NCI-H1092 (cell line): ENCODE measurements at regions not wholly inside any gene's neighbourhood (a gene's known extent, or its start where the extent isn't known, plus 50 kb on each side); places are given as distances from the start of the nearest gene placed in this dataset.
"Not testable (repeated sequence)": the region's sequence is repeated elsewhere in the genome, so short reads cannot be mapped to it uniquely, and the experiment has no call there.

Experiments used
- DNase-seq: peaks from one replicate; lab custom pipeline; 2025; lab: John Stamatoyannopoulos, UW

GRCh38 chr12:34304001-34304400, 281.7 kb downstream of the ALG10 start:
- no peak for DNase-seq

GRCh38 chr12:34304546-34304945, 282.2 kb downstream of the ALG10 start:
- DNase-seq, result no peak

DNA sequence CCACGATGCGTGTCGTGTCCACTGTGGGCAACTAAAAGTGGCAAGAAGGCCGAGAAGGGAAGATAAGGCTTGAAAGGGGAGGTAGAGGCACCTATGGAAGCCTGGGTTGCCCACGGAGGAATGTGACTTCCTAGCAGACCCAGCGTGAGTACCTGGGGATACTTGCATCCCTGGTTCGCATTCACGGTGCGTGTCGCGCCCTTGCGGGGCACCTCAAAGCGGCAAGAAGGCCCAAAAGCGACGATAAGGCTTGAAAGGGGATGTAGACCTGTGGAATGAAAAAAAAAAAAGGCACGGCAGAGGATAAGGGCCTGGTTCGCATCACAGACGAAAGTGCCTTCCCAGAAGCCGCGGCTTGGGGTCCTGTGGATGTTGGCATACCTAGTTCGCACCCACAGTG, 282.9 kb downstream of the ALG10 start:
- no peak for DNase-seq

DNA sequence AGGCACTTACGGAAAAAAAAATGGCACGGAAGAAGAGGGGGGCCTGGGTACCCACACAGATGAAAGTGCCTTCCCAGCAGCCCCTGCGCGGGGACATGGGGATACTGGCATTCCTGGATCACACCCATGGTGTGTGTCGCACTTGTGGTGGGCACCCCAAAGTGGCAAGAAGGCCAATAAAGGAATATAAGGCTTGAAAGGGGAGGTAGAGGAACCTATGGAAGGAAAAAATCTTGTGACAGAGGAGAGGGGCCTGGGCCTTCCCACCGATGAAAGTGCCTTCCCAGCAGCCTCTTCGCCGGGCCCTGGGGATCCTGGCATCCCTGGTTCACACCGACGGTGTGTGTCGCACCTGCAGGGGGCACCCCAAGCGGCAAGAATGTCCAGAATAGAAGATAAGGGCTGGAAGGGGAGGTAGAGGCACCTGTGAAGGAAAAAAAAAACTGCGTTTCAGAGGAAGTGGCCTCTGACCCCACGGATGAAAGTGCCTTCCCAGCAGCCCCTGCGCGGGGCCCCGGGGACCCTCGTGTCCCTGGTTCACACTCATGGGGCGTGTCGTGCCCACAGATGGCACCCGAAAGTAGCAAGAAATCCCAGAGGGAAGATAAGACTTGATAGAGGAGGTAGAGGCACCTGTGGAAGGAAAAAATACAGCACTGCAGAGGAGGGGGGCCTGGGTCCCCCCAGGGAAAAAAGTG, 284.0 kb downstream of the ALG10 start:
- DNase-seq, result no peak

DNA sequence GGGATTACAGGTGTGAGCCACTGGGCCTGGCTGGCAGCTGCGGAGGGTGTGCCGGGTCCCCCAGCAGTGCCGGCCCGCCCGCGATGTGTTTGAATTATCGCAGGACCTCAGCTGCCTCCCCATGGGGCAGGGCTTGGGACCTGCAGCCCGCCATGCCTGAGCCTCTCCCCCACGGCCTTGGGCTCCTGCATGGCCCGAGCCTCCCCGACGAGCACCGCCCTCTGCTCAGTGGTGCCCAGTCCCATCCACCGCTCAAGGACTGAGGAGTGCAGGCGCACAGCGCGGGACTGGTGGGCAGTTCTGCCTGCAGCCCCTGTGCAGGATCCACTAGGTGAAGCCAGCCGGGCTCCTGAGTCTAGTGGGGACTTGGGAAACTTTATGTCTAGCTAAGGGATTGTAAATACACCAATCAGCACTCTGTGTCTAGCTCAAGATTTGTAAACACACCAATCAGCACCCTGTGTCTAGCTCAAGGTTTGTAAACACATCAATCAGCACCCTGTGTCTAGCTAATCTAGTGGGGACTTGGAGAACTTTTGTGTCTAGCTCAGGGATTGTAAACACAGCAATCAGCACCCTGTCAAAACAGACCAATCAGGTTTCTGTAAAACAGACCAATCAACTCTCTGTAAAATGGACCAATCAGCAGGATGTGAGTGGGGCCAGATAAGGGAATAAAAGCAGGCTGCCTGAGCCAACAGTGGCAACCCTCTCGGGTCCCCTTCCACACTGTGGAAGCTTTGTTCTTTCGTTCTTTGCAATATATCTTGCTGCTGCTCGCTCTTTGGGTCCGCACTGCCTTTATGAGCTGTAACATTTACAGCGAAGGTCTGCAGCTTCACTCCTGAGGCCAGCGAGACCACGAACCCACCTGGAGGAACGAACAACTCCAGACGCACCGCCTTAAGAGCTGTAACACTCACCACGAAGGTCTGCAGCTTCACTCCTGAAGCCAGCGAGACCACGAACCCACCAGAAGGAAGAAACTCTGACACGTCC, 287.8 kb downstream of the ALG10 start:
- DNase-seq, result not testable (repeated sequence)

DNA sequence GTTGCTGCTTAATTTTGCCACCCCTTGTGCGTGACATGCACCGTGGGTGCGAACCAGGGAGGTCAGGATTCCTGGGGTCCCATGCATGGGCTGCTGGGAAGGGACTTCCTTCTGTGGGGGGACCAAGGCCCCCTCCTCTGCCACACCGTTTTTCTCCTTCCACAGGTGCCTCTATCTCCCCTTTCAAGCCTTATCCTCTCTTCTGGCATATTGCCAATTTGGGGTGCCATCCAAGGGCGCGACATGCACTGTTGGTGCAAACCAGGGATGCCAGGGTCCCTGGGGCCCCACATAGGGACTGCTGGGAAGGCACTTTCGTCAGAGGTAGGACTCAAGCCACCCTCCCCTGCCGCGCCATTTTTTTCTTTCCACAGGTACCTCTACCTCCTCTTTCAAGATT, 289.0 kb downstream of the ALG10 start:
- no peak for DNase-seq

DNA sequence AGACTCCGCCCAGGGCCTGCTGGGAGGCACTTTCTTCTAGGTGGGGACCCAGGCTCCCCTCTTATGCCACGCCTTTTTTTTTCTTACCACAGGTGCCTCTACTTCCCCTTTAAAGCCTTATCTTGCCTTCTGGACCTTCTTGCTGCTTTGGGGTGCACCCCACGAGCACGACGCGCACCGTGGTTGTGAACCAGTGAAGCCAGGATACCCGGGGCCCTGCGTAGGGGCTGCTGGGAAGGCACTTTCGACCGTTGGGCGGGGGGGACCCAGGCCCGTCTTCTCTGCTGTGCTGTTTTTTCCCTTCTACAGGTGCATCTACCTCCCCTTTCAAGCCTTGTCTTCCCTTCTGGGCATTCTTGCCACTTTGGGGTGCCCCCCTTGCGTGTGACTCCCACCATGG, 305.4 kb downstream of the ALG10 start:
- DNase-seq, result no peak

DNA sequence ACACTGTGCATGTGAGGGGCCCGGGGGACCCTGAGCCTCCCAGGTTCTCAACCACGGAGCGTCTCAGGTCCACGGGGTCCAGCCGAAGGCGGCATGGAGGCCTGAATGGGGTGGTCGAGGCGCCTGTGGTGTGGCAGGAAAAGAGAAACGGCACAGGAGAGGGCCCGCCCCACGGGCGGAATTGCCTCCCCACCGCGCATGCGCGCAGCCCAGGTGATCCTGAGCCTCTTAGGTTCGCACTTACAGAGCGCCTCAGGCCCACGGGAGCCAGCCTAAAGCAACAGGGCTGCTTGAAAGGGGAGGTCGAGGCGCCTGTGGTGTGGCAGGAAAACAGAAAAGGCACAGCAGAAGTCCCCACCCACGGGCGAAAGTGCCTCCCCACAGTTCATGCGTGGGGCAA, 311.0 kb downstream of the ALG10 start:
- DNase-seq, result no peak

DNA sequence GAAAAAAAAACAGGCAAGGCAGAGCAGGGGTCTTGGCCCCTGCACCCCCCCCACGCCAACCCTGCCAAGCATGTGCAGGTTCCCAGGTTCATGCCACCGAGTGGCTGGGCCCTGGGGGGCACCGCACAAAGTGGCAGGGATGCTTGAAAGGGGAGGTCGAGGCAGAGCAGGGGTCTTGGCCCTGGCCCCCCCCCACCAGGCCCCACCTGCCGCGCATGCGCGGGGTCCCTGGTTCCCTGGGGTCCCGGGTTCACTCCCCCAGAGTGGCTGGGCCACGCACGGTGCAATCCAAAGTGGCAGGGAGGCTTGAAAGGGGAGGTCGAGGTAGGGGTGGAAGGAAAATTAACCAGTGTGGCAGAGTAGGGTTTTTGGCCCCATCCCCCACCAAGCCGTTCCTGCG, 312.2 kb downstream of the ALG10 start:
- DNase-seq, result no peak

- no peak for DNase-seq
Observed at GRCh38 chr12:34334953-34335743, 312.9 kb downstream of the ALG10 start.

DNA sequence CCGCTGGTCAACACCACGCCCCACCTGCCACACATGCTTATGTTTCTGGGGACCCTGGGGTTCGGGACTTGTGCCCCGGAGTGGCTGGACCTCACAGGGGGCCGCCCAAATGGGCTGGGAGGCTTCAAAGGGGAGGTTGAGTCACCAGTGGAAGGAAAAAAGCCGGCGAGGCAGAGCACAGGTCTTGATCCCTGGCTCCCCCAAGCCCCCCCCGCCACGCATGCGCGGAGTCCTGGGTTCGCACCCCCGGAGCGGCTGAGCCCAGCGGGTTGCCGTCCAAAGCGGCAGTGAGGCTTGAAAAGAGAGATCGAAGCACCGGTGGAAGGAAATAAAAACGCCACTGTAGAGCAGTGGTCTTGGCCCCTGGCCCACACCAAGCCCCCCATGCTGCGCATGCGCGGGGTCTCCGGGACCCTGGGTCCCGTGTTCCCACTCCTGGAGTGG, 313.5 kb downstream of the ALG10 start:
- DNase-seq, result no peak

- no peak for DNase-seq
Observed at GRCh38 chr12:34336619-34337465, 314.5 kb downstream of the ALG10 start.

DNA sequence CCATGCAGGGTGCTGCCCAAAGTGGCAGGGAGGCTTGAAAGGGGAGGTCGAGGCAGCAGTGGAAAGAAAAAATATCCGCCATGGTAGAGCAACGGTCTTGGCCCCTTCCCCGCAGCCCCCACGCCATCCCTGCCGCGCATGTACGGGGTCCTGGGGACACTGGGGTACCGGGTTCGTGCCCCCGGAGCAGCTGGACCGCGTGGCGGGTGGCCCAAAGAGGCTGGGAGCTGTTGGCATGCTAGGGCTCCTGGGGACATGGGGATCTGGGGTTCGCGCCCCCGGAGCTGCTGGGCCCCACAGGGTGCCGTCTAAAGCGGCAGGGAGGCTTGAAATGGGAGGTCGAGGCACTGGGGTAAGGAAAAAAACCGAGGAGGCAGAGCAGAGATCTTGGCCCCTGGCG, 316.5 kb downstream of the ALG10 start:
- DNase-seq, result no peak

DNA sequence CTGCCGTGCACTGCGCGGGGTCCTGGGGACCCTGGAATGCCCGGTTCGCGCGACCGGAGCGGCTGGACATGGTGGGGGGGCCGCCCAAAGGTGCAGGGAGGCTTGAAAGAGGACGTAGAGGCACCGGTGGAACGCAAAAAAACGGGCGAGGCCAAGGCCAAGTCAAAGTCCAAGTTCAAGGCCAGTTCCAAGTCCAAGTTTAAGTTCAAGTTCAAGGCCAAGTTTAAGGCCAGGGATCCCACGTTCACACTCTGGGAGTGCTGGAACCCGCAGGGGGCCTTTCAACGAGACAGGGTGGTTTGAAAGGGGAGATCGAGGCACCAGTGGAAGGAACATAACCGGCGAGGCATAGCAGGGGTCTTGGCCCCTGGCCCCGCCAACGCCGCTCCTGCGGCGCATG, 317.6 kb downstream of the ALG10 start:
- DNase-seq, result no peak

DNA sequence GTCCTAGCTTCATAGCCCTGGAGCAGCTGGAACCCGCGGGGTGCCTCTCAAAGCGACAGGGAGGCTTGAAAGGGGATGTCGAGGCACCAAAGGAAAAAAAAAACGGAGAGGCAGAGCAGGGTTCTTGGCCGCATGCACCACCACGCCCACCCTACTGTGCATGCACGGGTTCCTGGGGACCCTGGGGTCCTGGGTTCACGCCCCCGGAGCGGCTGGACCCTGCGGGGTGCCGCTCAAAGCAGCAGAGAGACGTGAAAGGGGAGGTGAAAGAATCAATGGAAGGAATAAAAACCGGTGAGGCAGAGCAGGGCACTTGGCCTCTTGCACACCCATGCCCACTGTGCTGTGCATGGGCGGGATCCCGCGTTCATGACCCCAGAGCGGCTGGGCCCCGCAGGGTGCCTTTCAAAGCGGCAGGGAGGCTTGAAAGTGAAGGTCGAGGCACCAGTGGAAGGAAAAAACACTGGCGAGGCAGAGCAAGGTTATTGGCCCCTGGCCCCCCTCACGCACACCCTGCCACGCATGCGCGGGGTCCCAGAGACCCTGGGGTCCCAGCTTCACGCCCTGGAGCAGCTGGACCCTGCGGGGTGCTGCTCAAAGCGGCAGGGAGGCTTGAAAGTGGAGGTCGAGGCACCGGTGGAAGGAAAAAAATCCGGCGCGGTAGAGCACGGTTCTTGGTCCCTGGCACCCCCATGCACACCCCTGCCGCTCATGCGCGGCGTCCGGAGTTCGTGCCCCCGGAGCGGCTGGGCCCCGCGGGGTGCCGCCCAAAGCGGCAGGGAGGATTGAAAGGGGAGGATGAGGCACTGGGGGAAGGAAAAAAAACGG, 318.5 kb downstream of the ALG10 start:
- DNase-seq, result no peak

GRCh38 chr12:34341362-34341733, 319.1 kb downstream of the ALG10 start:
- DNase-seq, result no peak

- no peak for DNase-seq
Observed at GRCh38 chr12:34342048-34342447, 319.8 kb downstream of the ALG10 start.

DNA sequence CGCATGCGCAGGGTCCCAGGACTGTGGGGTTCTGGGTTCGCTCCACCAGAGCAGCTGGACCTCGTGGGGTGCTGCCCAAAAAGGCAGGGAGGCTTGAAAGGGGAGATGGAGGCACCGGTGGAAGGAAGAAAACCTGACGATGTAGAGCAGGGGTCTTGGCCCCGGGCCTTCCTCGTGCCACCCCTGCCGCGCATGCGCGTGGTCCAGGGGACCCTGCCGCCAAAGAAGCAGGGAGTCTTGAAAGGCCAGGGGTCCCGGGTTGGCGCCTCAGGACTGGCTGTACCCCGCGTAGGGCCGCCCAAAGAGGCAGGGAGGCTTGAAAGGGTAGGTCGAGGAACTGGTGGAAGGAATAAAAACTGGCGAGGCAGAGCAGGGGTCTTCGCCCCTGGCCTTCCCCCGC, 321.0 kb downstream of the ALG10 start:
- no peak for DNase-seq

DNA sequence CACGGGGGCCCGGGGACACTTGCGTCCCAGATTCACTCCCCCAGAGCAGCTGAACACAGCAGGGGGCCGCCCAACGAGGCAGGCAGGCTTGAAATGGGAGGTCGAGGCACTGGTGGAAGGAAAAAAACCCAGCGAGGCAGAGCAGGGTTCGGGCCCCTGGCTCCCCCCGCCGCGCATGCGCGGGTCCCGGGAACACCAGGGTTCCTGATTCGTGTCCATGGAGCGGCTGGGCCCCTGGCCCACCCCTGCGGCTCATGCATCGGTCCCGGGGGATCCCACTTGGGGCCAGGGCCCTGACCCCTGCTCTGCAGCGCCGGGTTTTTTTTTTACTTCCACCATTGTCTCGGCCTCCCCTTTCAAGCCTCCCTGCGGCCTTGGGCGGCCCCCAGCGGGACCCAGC, 321.5 kb downstream of the ALG10 start:
- no peak for DNase-seq

GRCh38 chr12:34344851-34345522, 322.7 kb downstream of the ALG10 start:
- no peak for DNase-seq
